ENCODE measurements at regions not wholly inside any gene's neighbourhood (a gene's known extent, or its start where the extent isn't known, plus 50 kb on each side); places are given as distances from the start of the nearest gene placed in this dataset.
"Not testable (repeated sequence)": the region's sequence is repeated elsewhere in the genome, so short reads cannot be mapped to it uniquely, and the experiment has no call there.

DNA sequence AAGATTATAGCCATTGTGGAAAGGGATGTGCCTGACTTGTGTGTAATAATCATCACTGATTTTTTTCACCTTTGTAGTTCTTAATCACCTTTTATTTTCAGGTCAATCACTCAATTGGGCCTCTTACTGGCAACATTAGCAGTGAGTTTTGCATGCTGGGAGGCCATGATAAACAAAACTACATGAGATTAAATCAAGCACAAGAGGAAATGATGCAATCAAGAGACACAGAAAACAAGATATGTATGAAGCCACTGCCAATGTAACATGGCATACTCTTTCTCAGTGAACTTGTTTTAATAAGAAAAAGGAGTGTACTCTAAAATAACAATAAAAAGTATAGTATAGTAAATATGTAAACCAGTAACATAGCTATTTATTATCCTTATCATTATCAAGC lies 69.9 kb upstream of the FSIP2 start:
- no peak overlapping the region for H3K4me3 ChIP-seq
- DNase-seq = no peak
- no peak overlapping the region for H3K27ac ChIP-seq
- H3K4me1 ChIP-seq = no peaks in the 10 kb centered on the region
- no peaks in the 10 kb centered on the region for H3K36me3 ChIP-seq
- intact Hi-C loops (cut with DNase I) = no loop called here
- no peaks in the 10 kb centered on the region for H3K27me3 ChIP-seq
- H3K9me3 ChIP-seq = peaks cover 0 to 3% of the 10 kb centered on the region in 2 donors
- no peak for ATAC-seq
- no peak for TF ChIP-seq CTCF (IDR thresholded peaks at IDR 0.05)

GRCh38 chr2:185674232-185674631 lies 64.4 kb upstream of the FSIP2 start:
- TF ChIP-seq CTCF (IDR thresholded peaks at IDR 0.05) = no peak
- H3K36me3 ChIP-seq = no peaks in the 10 kb centered on the region
- H3K4me3 ChIP-seq = no peak overlapping the region
- H3K27ac ChIP-seq = no peak overlapping the region
- no peaks in the 10 kb centered on the region for H3K9me3 ChIP-seq
- intact Hi-C loops (cut with DNase I) = no loop called here
- ATAC-seq (no peak), DNase-seq (no peak)
- H3K27me3 ChIP-seq = no peaks in the 10 kb centered on the region
- no peaks in the 10 kb centered on the region for H3K4me1 ChIP-seq

GRCh38 chr2:185676316-185676715 lies 62.3 kb upstream of the FSIP2 start:
- no peaks in the 10 kb centered on the region for H3K36me3 ChIP-seq
- no peak for DNase-seq
- no peaks in the 10 kb centered on the region for H3K9me3 ChIP-seq
- ATAC-seq = no peak
- no peak overlapping the region for H3K27ac ChIP-seq
- H3K4me3 ChIP-seq = no peak overlapping the region
- H3K4me1 ChIP-seq = no peaks in the 10 kb centered on the region
- intact Hi-C loops (cut with DNase I) = no loop called here
- no peak for TF ChIP-seq CTCF (IDR thresholded peaks at IDR 0.05)
- H3K27me3 ChIP-seq = no peaks in the 10 kb centered on the region

DNA sequence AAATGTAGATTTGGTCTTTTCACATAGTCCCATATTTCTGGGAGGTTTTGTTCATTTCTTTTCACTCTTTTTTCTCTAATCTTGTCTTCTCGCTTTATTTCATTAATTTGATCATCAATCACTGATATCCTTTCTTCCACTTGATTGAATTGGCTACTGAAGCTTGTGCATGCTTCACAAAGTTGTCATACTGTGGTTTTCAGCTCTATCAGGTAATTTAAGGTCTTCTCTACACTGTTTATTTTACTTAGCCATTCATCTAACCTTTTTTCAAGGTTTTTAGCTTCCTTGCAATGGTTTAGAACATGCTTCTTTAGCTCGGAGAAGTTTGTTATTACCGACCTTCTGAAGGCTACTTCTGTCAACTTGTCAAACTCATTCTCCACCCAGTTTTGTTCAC lies 51.6 kb upstream of the FSIP2 start:
- not testable (repeated sequence) for DNase-seq, H3K27me3 ChIP-seq, H3K36me3 ChIP-seq

GRCh38 chr2:185687967-185688366 lies 50.6 kb upstream of the FSIP2 start:
- Histone ChIP-seq H3K9me3 (peaks cover 0 to 16% of the 10 kb centered on the region in 2 donors), H3K4me3 (no peak overlapping the region), H3K36me3 (no peaks in the 10 kb centered on the region), H3K27ac (no peak overlapping the region), H3K4me1 (no peaks in the 10 kb centered on the region), H3K27me3 (no peaks in the 10 kb centered on the region)
- intact Hi-C loops (cut with DNase I) = no loop called here
- no peak for TF ChIP-seq CTCF (IDR thresholded peaks at IDR 0.05)
- ATAC-seq = no peak
- DNase-seq = no peak

More for the DNA sequence above, 51.6 kb upstream of the FSIP2 start:
- peaks cover 0 to 21% of the 10 kb centered on the region in 2 donors for H3K9me3 ChIP-seq
- H3K4me3 ChIP-seq; H3K27ac ChIP-seq; intact Hi-C loops (cut with DNase I); H3K4me1 ChIP-seq; ATAC-seq: not testable (repeated sequence)

Measured in left lung (tissue), 4 donors.